Chondrocyte (in vitro differentiated cells): ENCODE measurements at regions not wholly inside any gene's neighbourhood (a gene's known extent, or its start where the extent isn't known, plus 50 kb on each side); places are given as distances from the start of the nearest gene placed in this dataset.

ENCODE experiments used
- DNase-seq: peaks from one replicate; pipeline ENCODE4 v3.0.0; 2021; ENCODE audit warnings: mixed read lengths, low spot score
- H3K27ac Mint-ChIP-seq: one replicate; pipeline ENCODE4 v1.8.0; 2021; ENCODE audit warnings: mild to moderate bottlenecking, moderate library complexity, mixed read lengths; ENCODE audit not compliant: unreplicated experiment
- H3K27me3 Mint-ChIP-seq: 2 replicates; pipeline ENCODE4 v1.8.0; 2021; ENCODE audit warnings: low read depth, mixed read lengths
- H3K36me3 Mint-ChIP-seq: 2 replicates; pipeline ENCODE4 v1.8.0; 2021; ENCODE audit warnings: low read depth, mixed read lengths
- H3K4me1 Mint-ChIP-seq: 2 replicates; pipeline ENCODE4 v1.8.0; 2021; ENCODE audit warnings: low read depth, mild to moderate bottlenecking, mixed read lengths
- H3K4me3 Mint-ChIP-seq: one replicate; pipeline ENCODE4 v1.8.0; 2021; ENCODE audit warnings: mild to moderate bottlenecking, moderate library complexity, mixed read lengths; ENCODE audit not compliant: unreplicated experiment
- H3K9me3 Mint-ChIP-seq: 2 replicates; pipeline ENCODE4 v1.8.0; 2021; ENCODE audit warnings: low read depth, mixed read lengths
- TF ChIP-seq, protein P1 (sequence below): fragments of 200-600 bp; sonication (generic); IDR thresholded peaks from 2 replicates; pipeline ENCODE4 v1.5.0; 2021; ENCODE audit warnings: antibody characterized with exemption, mild to moderate bottlenecking, moderate library complexity

- Mint-ChIP-seq H3K36me3 (no peaks in the 10 kb centered on the region), H3K4me1 (peaks cover 16% of the 10 kb centered on the region), H3K27ac (no peak overlapping the region), H3K9me3 (no peaks in the 10 kb centered on the region), H3K27me3 (no peaks in the 10 kb centered on the region), H3K4me3 (no peak overlapping the region)
- TF ChIP-seq, protein P1, sequence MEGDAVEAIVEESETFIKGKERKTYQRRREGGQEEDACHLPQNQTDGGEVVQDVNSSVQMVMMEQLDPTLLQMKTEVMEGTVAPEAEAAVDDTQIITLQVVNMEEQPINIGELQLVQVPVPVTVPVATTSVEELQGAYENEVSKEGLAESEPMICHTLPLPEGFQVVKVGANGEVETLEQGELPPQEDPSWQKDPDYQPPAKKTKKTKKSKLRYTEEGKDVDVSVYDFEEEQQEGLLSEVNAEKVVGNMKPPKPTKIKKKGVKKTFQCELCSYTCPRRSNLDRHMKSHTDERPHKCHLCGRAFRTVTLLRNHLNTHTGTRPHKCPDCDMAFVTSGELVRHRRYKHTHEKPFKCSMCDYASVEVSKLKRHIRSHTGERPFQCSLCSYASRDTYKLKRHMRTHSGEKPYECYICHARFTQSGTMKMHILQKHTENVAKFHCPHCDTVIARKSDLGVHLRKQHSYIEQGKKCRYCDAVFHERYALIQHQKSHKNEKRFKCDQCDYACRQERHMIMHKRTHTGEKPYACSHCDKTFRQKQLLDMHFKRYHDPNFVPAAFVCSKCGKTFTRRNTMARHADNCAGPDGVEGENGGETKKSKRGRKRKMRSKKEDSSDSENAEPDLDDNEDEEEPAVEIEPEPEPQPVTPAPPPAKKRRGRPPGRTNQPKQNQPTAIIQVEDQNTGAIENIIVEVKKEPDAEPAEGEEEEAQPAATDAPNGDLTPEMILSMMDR: no peak
- DNase-seq: no peak
Observed at GRCh38 chr5:17147617-17148016, 69.8 kb upstream of the BASP1 start.

- DNase-seq: no peak
- TF ChIP-seq, protein P1: no peak
- Mint-ChIP-seq H3K27ac (no peak overlapping the region), H3K4me1 (peaks cover 13% of the 10 kb centered on the region), H3K9me3 (no peaks in the 10 kb centered on the region), H3K27me3 (no peaks in the 10 kb centered on the region), H3K4me3 (no peak overlapping the region), H3K36me3 (no peaks in the 10 kb centered on the region)
Observed at GRCh38 chr5:17148481-17148880, 69.0 kb upstream of the BASP1 start.

GRCh38 chr5:17149786-17150185, 67.6 kb upstream of the BASP1 start:
- H3K4me3 Mint-ChIP-seq: no peak overlapping the region
- H3K9me3 Mint-ChIP-seq: no peaks in the 10 kb centered on the region
- H3K27me3 Mint-ChIP-seq: no peaks in the 10 kb centered on the region
- H3K36me3 Mint-ChIP-seq: no peaks in the 10 kb centered on the region
- no peak for DNase-seq
- peaks cover 13% of the 10 kb centered on the region for H3K4me1 Mint-ChIP-seq
- H3K27ac Mint-ChIP-seq: no peak overlapping the region
- TF ChIP-seq, protein P1: no peak

- peaks cover 13% of the 10 kb centered on the region for H3K4me1 Mint-ChIP-seq
Observed at GRCh38 chr5:17150531-17150930, 66.9 kb upstream of the BASP1 start.

DNA sequence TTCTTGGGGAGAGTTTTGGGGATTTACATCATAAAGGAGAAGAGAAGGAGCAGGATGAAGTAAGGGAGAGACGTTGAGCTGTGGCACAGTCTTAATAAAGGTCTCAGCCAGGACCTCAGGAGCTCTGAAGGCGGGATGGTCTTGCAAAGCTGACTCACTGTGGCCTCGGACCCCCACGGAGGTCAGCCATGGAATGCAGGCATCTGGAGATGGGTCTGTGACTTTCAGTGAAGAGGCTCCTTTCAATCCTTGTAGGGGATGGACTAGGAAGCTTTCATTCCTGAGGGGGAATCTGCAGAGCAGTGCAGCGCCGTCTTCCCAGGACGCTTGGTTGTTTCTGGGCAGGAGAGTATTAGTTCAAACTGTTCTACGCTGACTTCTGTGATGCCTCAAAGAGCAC, 65.7 kb upstream of the BASP1 start:
- Mint-ChIP-seq H3K4me3 (no peak overlapping the region), H3K4me1 (peaks cover 8% of the 10 kb centered on the region), H3K27me3 (no peaks in the 10 kb centered on the region), H3K27ac (no peak overlapping the region), H3K36me3 (no peaks in the 10 kb centered on the region), H3K9me3 (no peaks in the 10 kb centered on the region)
- no peak for DNase-seq
- TF ChIP-seq, protein P1: no peak

More at GRCh38 chr5:17150531-17150930, 66.9 kb upstream of the BASP1 start:
- Mint-ChIP-seq H3K36me3 (no peaks in the 10 kb centered on the region), H3K9me3 (no peaks in the 10 kb centered on the region), H3K4me3 (no peak overlapping the region), H3K27ac (no peak overlapping the region), H3K27me3 (no peaks in the 10 kb centered on the region)
- DNase-seq: no peak
- TF ChIP-seq, protein P1: no peak
